GM21737 (cell line): ENCODE measurements at regions not wholly inside any gene's neighbourhood (a gene's known extent, or its start where the extent isn't known, plus 50 kb on each side); places are given as distances from the start of the nearest gene placed in this dataset.

ENCODE experiments used
- ATAC-seq: cut with Tn5 transposase; IDR thresholded peaks from one replicate; pipeline ENCODE4 v1.9.1; 2021; ENCODE audit warnings: mild to moderate bottlenecking, moderate library complexity; ENCODE audit not compliant: unreplicated experiment

- ATAC-seq = no peak
Observed at GRCh38 chrX:45714866-45715265, 514.2 kb upstream of the DIPK2B start.

DNA sequence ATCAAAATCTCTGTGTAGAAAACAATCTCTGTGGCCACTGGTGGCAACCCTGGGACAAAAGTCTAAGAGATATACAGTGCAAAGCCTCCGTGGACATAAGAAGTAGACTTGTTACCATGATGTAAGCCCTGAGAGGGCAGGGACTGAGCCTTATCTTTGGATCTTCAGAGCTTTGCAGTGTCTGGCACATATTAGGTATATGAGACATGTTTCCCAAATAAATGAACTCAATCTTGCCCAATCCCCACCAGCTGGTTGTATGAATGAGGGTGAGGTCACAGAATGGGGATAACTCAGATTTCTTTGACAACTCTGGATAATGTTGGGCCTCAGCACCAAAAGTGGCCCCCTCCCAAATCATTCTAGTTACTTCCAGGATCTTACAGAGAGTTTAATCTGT is 511.4 kb upstream of the DIPK2B start:
- ATAC-seq = no peak

GRCh38 chrX:45711231-45711630 is 510.6 kb upstream of the DIPK2B start:
- ATAC-seq = no peak

- ATAC-seq = peak; percentile 80
Observed at GRCh38 chrX:45710081-45710801, 509.6 kb upstream of the DIPK2B start.

DNA sequence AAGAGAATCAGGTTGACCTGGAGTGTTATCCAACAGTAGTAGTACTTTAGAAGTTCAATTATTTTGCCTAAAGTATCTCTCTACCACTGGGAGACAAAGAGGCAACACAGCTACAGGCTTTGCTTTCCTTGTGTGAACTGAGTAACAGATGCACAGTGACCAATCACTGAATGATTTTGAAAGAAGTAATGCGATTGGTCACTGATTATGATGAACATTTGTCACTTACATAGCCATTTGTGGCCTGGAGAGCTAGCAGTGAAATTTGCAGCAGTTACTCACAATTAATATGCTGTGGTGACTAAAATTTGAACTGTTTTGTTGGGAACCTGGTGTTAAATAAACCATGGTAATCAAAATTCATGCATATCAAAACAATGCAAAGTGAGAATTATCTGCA is 508.7 kb upstream of the DIPK2B start:
- ATAC-seq = no peak

GRCh38 chrX:45699158-45699557 is 498.5 kb upstream of the DIPK2B start:
- no peak for ATAC-seq

DNA sequence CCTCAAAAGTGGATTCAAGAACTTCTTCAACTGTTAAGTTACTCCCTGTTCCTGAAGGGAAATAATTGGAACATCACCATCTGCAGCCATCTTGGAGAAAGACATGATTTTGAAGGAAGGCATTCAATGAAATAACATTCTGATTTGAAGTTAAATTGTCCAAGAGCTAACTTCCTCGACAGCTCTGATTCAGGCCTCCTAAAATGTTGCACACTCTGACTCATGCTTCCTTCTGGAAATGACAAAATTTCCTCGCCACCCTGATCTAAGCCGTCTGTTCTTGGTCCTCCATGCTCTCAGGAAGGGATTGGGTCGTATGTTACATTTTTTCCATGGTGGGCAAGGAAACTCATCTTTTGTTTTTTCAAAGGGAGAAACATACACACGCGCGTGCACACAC is 496.9 kb upstream of the DIPK2B start:
- ATAC-seq = no peak

GRCh38 chrX:45696736-45697135 is 496.1 kb upstream of the DIPK2B start:
- no peak for ATAC-seq

GRCh38 chrX:45689971-45690370 is 489.3 kb upstream of the DIPK2B start:
- ATAC-seq = no peak

DNA sequence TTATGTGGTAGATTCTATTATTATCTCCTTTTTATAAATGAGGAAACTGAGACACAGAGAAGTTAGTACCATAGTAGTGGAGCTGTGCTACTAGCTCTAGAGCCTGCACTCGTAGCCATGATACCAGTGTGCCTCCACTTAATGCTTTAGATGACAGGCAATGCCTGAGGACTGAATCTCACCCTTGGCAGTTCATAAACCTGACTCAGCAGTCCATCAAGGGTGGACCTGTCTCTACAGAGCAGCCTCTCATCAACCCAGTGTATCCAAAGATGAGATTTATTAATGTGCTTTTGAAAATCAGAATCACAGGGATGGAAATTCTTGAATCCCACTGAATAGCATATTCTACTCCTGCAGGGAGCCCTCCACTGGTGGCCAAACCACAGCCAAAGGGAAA is 483.2 kb upstream of the DIPK2B start:
- no peak for ATAC-seq

- ATAC-seq = no peak
Observed at GRCh38 chrX:45681891-45682290, 481.2 kb upstream of the DIPK2B start.

- ATAC-seq = no peak
Observed at GRCh38 chrX:45669715-45670340, 469.2 kb upstream of the DIPK2B start.

DNA sequence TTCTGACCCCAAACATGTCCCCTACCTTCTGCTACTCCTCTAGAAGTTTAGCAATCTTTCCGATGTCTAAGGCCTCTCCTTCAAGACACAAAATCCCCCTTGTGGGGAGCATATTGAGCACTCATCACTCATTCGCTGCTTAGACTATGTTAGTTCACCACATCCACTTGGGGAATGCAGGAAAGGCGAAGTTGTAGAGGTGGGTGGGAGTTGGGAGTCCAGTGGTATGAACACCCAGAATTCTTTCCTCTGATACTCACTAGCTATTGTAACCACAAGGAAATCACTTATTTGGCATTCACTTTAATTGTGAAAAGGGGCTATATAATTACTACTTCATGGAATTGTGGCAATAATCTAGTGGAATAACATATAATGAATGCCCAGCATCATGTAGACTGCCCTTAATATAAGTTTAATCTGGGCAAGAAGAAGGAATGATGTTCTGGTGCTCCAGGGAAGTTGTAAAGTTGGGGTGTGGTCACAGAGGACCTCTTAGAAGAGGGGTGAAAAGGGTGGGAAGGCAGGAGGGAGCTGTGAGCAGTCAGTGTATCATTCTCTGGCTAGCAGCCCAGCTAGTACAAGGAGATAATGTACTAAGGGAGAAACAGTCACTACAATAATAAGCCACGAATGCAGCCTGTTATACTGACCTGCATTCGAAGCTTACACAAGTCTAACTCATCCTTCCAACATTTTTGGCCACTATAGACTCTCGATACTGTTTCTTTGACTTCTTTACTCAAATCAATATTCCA is 468.2 kb upstream of the DIPK2B start:
- ATAC-seq = no peak

- no peak for ATAC-seq
Observed at GRCh38 chrX:45667666-45668065, 467.0 kb upstream of the DIPK2B start.

- no peak for ATAC-seq
Observed at GRCh38 chrX:45664727-45665290, 464.1 kb upstream of the DIPK2B start.

DNA sequence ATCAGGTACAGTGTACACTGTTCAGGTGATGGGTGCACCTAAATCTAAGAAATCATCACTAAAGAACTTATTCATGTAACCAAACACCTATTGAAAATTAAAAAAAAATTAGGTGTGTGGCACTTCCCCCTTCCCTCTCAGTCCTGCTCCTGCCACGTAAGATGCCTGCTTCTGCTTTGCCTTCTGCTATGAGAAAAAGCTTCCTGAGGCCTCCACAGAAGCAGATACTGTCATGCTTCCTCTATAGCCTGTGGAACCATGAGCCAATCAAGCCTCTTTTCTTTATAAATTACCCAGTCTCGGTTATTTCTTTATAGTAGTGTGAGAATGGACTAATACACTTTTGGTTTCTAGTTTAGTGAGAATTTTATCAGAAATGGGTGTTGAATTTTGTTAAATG is 459.8 kb upstream of the DIPK2B start:
- ATAC-seq = no peak

GRCh38 chrX:45633419-45633818 is 432.7 kb upstream of the DIPK2B start:
- ATAC-seq = no peak

- ATAC-seq = no peak
Observed at GRCh38 chrX:45632506-45632905, 431.8 kb upstream of the DIPK2B start.

DNA sequence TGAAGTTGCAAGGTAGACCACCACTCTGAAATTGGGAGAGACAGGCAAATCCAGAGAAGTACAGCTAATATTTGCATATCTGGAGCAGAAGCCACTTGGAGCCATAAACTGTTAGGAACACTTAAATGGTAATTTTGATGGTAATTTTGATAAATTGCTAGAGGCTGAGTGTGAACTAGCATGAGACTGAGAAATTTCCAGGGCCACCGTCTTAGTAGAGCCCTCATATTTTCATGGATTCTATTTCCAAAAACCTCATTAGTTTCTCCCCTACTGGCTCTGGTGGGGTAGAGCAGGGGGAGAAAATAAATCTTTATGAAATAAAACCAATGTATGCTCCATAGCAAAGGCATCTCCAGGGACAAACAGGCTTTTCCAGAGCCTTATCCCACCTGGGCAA is 429.4 kb upstream of the DIPK2B start:
- no peak for ATAC-seq

- no peak for ATAC-seq
Observed at GRCh38 chrX:45628041-45628440, 427.4 kb upstream of the DIPK2B start.

DNA sequence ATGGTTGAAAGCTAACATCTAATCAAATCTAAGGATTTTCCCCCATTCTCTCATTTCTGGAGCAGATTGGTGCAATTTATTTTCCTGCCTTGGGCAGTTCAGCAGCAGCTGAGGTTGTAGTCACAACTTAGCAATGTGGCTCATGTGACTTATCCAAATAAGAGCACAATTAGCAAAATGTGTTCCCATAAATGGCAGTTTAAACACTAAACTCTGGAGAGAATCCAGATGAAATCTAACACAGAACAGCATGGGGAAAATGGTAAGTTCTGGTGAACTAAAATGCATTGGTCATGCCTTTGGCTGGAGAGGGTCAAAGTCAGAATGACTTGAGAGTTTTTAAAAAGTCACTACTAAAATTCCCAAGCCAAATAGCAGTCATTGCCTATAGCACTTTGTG is 422.6 kb upstream of the DIPK2B start:
- no peak for ATAC-seq

GRCh38 chrX:45622538-45622937 is 421.9 kb upstream of the DIPK2B start:
- ATAC-seq = no peak
